ENCODE measurements at regions not wholly inside any gene's neighbourhood (a gene's known extent, or its start where the extent isn't known, plus 50 kb on each side); places are given as distances from the start of the nearest gene placed in this dataset.
"Not testable (repeated sequence)": the region's sequence is repeated elsewhere in the genome, so short reads cannot be mapped to it uniquely, and the experiment has no call there.

GRCh38 chr16:62386411-62386810 lies 350.2 kb upstream of the CDH8 start:
- DNase-seq: no peak

GRCh38 chr16:62383941-62384340 lies 347.7 kb upstream of the CDH8 start:
- DNase-seq: no peak

GRCh38 chr16:62370445-62370844 lies 334.2 kb upstream of the CDH8 start:
- no peak for DNase-seq

GRCh38 chr16:62363501-62363900 lies 327.3 kb upstream of the CDH8 start:
- DNase-seq: no peak

GRCh38 chr16:62353355-62353754 lies 317.1 kb upstream of the CDH8 start:
- no peak for DNase-seq

GRCh38 chr16:62342216-62342615 lies 306.0 kb upstream of the CDH8 start:
- no peak for DNase-seq

GRCh38 chr16:62335356-62335755 lies 299.1 kb upstream of the CDH8 start:
- DNase-seq: no peak

- DNase-seq: no peak
These were observed 285.4 kb upstream of the CDH8 start for GRCh38 chr16:62321606-62322005.

GRCh38 chr16:62298600-62298999 lies 262.4 kb upstream of the CDH8 start:
- no peak for DNase-seq

GRCh38 chr16:62294213-62294972 lies 258.2 kb upstream of the CDH8 start:
- no peak for DNase-seq

GRCh38 chr16:62288990-62289629 lies 252.9 kb upstream of the CDH8 start:
- DNase-seq: no peak

GRCh38 chr16:62280506-62280905 lies 244.3 kb upstream of the CDH8 start:
- DNase-seq: no peak

GRCh38 chr16:62277942-62278341 lies 241.7 kb upstream of the CDH8 start:
- DNase-seq: no peak

GRCh38 chr16:62276637-62277036 lies 240.4 kb upstream of the CDH8 start:
- no peak for DNase-seq

GRCh38 chr16:62272035-62272434 lies 235.8 kb upstream of the CDH8 start:
- no peak for DNase-seq

GRCh38 chr16:62261760-62262159 lies 225.5 kb upstream of the CDH8 start:
- DNase-seq: no peak

GRCh38 chr16:62258931-62259435 lies 222.7 kb upstream of the CDH8 start:
- DNase-seq: not testable (repeated sequence)

- DNase-seq: no peak
These were observed 220.2 kb upstream of the CDH8 start for GRCh38 chr16:62256406-62256805.

GRCh38 chr16:62254847-62255246 lies 218.6 kb upstream of the CDH8 start:
- no peak for DNase-seq

- no peak for DNase-seq
These were observed 218.1 kb upstream of the CDH8 start for GRCh38 chr16:62254372-62254771.

- DNase-seq: no peak
These were observed 217.7 kb upstream of the CDH8 start for GRCh38 chr16:62253966-62254365.

- no peak for DNase-seq
These were observed 212.8 kb upstream of the CDH8 start for GRCh38 chr16:62249069-62249468.

GRCh38 chr16:62240722-62241121 lies 204.5 kb upstream of the CDH8 start:
- DNase-seq: no peak

- peak; percentile 54 for DNase-seq
These were observed 189.4 kb upstream of the CDH8 start for GRCh38 chr16:62225675-62226074.
